ENCODE measurements at regions not wholly inside any gene's neighbourhood (a gene's known extent, or its start where the extent isn't known, plus 50 kb on each side); places are given as distances from the start of the nearest gene placed in this dataset.
"Not testable (repeated sequence)": the region's sequence is repeated elsewhere in the genome, so short reads cannot be mapped to it uniquely, and the experiment has no call there.

- ATAC-seq (ENCODE audit: insufficient number of reproducible peaks, low FRiP score, low read depth) = no peak
- TF ChIP-seq, protein P1, sequence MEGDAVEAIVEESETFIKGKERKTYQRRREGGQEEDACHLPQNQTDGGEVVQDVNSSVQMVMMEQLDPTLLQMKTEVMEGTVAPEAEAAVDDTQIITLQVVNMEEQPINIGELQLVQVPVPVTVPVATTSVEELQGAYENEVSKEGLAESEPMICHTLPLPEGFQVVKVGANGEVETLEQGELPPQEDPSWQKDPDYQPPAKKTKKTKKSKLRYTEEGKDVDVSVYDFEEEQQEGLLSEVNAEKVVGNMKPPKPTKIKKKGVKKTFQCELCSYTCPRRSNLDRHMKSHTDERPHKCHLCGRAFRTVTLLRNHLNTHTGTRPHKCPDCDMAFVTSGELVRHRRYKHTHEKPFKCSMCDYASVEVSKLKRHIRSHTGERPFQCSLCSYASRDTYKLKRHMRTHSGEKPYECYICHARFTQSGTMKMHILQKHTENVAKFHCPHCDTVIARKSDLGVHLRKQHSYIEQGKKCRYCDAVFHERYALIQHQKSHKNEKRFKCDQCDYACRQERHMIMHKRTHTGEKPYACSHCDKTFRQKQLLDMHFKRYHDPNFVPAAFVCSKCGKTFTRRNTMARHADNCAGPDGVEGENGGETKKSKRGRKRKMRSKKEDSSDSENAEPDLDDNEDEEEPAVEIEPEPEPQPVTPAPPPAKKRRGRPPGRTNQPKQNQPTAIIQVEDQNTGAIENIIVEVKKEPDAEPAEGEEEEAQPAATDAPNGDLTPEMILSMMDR (IDR thresholded peaks at IDR 0.05) = no peak
- Histone ChIP-seq H3K27ac (no peak overlapping the region), H3K4me1 (ENCODE audit: control insufficient read depth in 1 of 2, low read depth in 2 of 2) (peaks cover 0 to 8% of the 10 kb centered on the region in 2 donors), H3K9me3 (no peaks in the 10 kb centered on the region), H3K4me3 (no peak overlapping the region), H3K36me3 (no peaks in the 10 kb centered on the region), H3K27me3 (replicated peaks; ENCODE audit: insufficient read depth) (no peaks in the 10 kb centered on the region)
- no peak for DNase-seq (ENCODE audit: low spot score)
Observed at GRCh38 chr1:83060221-83060620, 938.7 kb downstream of the TTLL7 start.

GRCh38 chr1:83058327-83058726 is 940.6 kb downstream of the TTLL7 start:
- no peak overlapping the region for H3K4me3 ChIP-seq
- no peak for DNase-seq (ENCODE audit: low spot score)
- TF ChIP-seq, protein P1 (IDR thresholded peaks at IDR 0.05) = no peak
- H3K27me3 ChIP-seq (replicated peaks; ENCODE audit: insufficient read depth) = no peaks in the 10 kb centered on the region
- no peaks in the 10 kb centered on the region for H3K36me3 ChIP-seq
- H3K9me3 ChIP-seq = no peaks in the 10 kb centered on the region
- no peak for ATAC-seq (ENCODE audit: insufficient number of reproducible peaks, low FRiP score, low read depth)
- peaks cover 0 to 15% of the 10 kb centered on the region in 2 donors for H3K4me1 ChIP-seq (ENCODE audit: control insufficient read depth in 1 of 2, low read depth in 2 of 2)
- H3K27ac ChIP-seq = no peak overlapping the region

DNA sequence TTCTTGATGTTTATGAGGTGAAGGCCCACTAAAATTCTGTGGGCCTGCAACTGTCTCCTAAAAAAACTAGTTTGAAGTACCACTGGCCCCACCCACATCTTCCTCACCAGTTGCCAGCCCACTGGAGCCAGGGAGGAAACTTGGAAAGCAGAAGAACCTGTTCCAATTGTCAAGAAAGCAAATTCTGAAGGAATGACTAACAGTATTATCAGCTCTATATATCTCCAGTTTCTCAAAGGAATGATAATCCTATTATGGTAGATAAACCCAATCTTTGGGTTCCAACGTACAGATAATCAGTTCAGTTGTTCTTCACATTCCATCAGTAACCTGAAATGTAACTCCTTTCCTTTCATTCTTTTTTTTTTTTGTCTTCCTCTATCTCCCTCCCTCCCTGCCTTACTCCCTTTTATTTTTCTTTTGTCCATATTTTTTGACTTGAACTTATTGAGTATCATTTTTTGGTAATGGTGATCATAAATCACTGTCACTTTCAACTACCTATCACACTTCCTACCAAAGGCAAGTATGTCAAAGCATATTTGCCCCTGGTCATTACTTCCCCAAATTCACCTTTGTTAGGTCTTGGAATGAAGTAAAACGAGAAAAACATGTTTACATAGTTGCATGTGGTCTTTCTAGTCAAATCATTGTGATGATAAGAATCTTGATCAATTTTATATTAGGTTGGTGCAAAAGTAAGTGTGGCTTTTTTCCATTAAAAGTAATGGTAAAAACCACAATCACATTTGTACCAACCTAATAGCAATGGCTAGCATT is 943.4 kb downstream of the TTLL7 start:
- Histone ChIP-seq H3K4me1 (ENCODE audit: control insufficient read depth in 1 of 2, low read depth in 2 of 2) (peaks cover 0 to 17% of the 10 kb centered on the region in 2 donors), H3K9me3 (no peaks in the 10 kb centered on the region), H3K36me3 (no peaks in the 10 kb centered on the region), H3K27ac (no peak overlapping the region), H3K4me3 (no peak overlapping the region), H3K27me3 (replicated peaks; ENCODE audit: insufficient read depth) (no peaks in the 10 kb centered on the region)
- no peak for ATAC-seq (ENCODE audit: insufficient number of reproducible peaks, low FRiP score, low read depth)
- TF ChIP-seq, protein P1 (IDR thresholded peaks at IDR 0.05) = no peak
- no peak for DNase-seq (ENCODE audit: low spot score)

DNA sequence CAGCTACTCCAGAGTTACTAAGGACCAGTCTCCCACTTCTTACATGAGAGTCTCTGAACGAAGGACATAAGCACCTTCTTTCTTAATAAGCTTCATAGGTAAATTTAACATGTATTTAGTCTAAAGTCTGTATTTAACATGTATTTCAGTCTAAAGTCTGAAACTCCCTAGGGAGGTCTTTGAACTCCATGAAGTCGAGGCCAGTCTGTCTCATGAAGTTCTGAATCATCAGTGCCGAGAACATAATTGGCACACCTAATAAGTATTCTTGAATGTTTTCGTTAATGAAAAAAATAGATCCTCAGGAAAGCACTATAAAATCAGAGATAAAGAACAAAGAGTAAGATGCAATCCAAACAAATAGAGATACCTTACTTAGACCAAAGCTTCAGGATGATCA is 945.5 kb downstream of the TTLL7 start:
- peaks cover 0 to 13% of the 10 kb centered on the region in 2 donors for H3K4me1 ChIP-seq (ENCODE audit: control insufficient read depth in 1 of 2, low read depth in 2 of 2)
- ATAC-seq (ENCODE audit: insufficient number of reproducible peaks, low FRiP score, low read depth) (no peak), DNase-seq (ENCODE audit: low spot score) (no peak)
- H3K27ac ChIP-seq = no peak overlapping the region
- H3K9me3 ChIP-seq = no peaks in the 10 kb centered on the region
- TF ChIP-seq, protein P1 (IDR thresholded peaks at IDR 0.05) = no peak
- no peaks in the 10 kb centered on the region for H3K27me3 ChIP-seq (replicated peaks; ENCODE audit: insufficient read depth)
- no peak overlapping the region for H3K4me3 ChIP-seq
- no peaks in the 10 kb centered on the region for H3K36me3 ChIP-seq

- no peak for DNase-seq (ENCODE audit: low spot score)
- no peak for ATAC-seq (ENCODE audit: insufficient number of reproducible peaks, low FRiP score, low read depth)
Observed at GRCh38 chr1:83052865-83053264, 946.1 kb downstream of the TTLL7 start.

GRCh38 chr1:83051053-83051452 is 947.9 kb downstream of the TTLL7 start:
- DNase-seq (ENCODE audit: low spot score); H3K27me3 ChIP-seq (replicated peaks; ENCODE audit: insufficient read depth); ATAC-seq (ENCODE audit: insufficient number of reproducible peaks, low FRiP score, low read depth): not testable (repeated sequence)

More at GRCh38 chr1:83052865-83053264, 946.1 kb downstream of the TTLL7 start:
- peaks cover 0 to 13% of the 10 kb centered on the region in 2 donors for H3K4me1 ChIP-seq (ENCODE audit: control insufficient read depth in 1 of 2, low read depth in 2 of 2)
- H3K27ac ChIP-seq = no peak overlapping the region
- H3K9me3 ChIP-seq = no peaks in the 10 kb centered on the region
- TF ChIP-seq, protein P1 (IDR thresholded peaks at IDR 0.05) = no peak
- no peaks in the 10 kb centered on the region for H3K36me3 ChIP-seq
- no peaks in the 10 kb centered on the region for H3K27me3 ChIP-seq (replicated peaks; ENCODE audit: insufficient read depth)
- no peak overlapping the region for H3K4me3 ChIP-seq

More at GRCh38 chr1:83051053-83051452, 947.9 kb downstream of the TTLL7 start:
- H3K4me3 ChIP-seq, H3K9me3 ChIP-seq, H3K36me3 ChIP-seq, H3K27ac ChIP-seq: not testable (repeated sequence)
- H3K4me1 ChIP-seq (ENCODE audit: control insufficient read depth in 1 of 2, low read depth in 2 of 2) = peaks cover 0 to 13% of the 10 kb centered on the region in 2 donors

All from thoracic aorta (tissue), 2 donors.